H1 (cell line): ENCODE measurements at regions not wholly inside any gene's neighbourhood (a gene's known extent, or its start where the extent isn't known, plus 50 kb on each side); places are given as distances from the start of the nearest gene placed in this dataset.

Experiments used
- CTCF ChIA-PET: fragments of 300-600 bp; sonication (Branson Sonifier 250); formaldehyde crosslinking; loops from one replicate; lab custom pipeline; 2021; ENCODE audit not compliant: partially characterized antibody; lab: Charles Lee
- POLR2A ChIA-PET: fragments of 300-600 bp; sonication (Branson Sonifier 250); formaldehyde crosslinking; loops from one replicate; lab custom pipeline; 2021; ENCODE audit warnings: inconsistent platforms; ENCODE audit not compliant: partially characterized antibody; lab: Charles Lee
- DNase-seq, 2 experiments: peaks; one replicate each; pipeline versions ENCODE4 v3.0.0 to v3.0.0-alpha.2; 2010 to 2022; ENCODE audit warnings: low spot score in 2 of 2, low read depth in 1 of 2, mixed read lengths in 1 of 2
- FAIRE-seq: peaks from 2 replicates; lab custom pipeline; 2011; peaks lifted over from hg19 to GRCh38; lab: Jason Lieb, UNC
- H2AFZ ChIP-seq: 2 replicates; pipeline ENCODE4 v1.8.1; 2012; ENCODE audit warnings: low read length, inconsistent platforms
- H2AK5ac ChIP-seq: 2 replicates; pipeline ENCODE4 v1.6.1; 2013; ENCODE audit warnings: low read depth, low read length
- H2BK120ac ChIP-seq: replicated peaks from 2 replicates; pipeline ENCODE3; 2013; ENCODE audit warnings: low read depth, low read length, inconsistent platforms
- H2BK12ac ChIP-seq: 2 replicates; pipeline ENCODE4 v1.6.1; 2013; ENCODE audit warnings: low read depth, low read length
- H2BK15ac ChIP-seq: 2 replicates; pipeline ENCODE4 v1.6.1; 2013; ENCODE audit warnings: low read length
- H2BK20ac ChIP-seq: 2 replicates; pipeline ENCODE4 v1.6.1; 2013; ENCODE audit warnings: low read length
- H2BK5ac ChIP-seq: 2 replicates; pipeline ENCODE4 v1.6.1; 2013; ENCODE audit warnings: low read depth, low read length
- H3K14ac ChIP-seq: 2 replicates; pipeline ENCODE4 v1.6.1; 2013; ENCODE audit warnings: inconsistent platforms; ENCODE audit not compliant: insufficient read length
- H3K18ac ChIP-seq: 2 replicates; pipeline ENCODE4 v1.6.1; 2013; ENCODE audit warnings: low read length; ENCODE audit errors: extremely low read depth
- H3K23ac ChIP-seq: 2 replicates; pipeline ENCODE4 v1.6.1; 2013; ENCODE audit warnings: inconsistent platforms; ENCODE audit not compliant: insufficient read length
- H3K23me2 ChIP-seq: 2 replicates; pipeline ENCODE4 v1.6.1; 2013; ENCODE audit warnings: low read depth, low read length
- H3K27ac ChIP-seq: 2 replicates; pipeline ENCODE4 v1.6.1; 2011; ENCODE audit warnings: low read depth, low read length, inconsistent platforms
- H3K27me3 ChIP-seq, 4 experiments: replicated peaks in 1 of 4; 1 replicate in 1 of 4; 2 replicates in 3 of 4; pipeline versions ENCODE4 v1.6.1 to v1.8.1; 2011 to 2013; ENCODE audit warnings: low read length in 3 of 4, mild to moderate bottlenecking in 3 of 4, inconsistent platforms in 2 of 4, mixed read lengths in 2 of 4, moderate library complexity in 1 of 4; ENCODE audit not compliant: control insufficient read depth in 3 of 4, insufficient read depth in 3 of 4; ENCODE audit errors: extremely low read depth in 1 of 4
- H3K36me3 ChIP-seq, 4 experiments: 2 replicates each; pipeline versions ENCODE4 v1.6.1 to v1.8.1; 2011 to 2013; ENCODE audit warnings: mild to moderate bottlenecking in 4 of 4, low read length in 3 of 4, moderate library complexity in 2 of 4, control low read depth in 1 of 4, inconsistent platforms in 1 of 4; ENCODE audit not compliant: insufficient read depth in 4 of 4, control insufficient read depth in 2 of 4
- H3K4ac ChIP-seq: replicated peaks from 2 replicates; pipeline ENCODE3; 2013; ENCODE audit warnings: low read length, low read depth, mixed read lengths, inconsistent platforms; ENCODE audit not compliant: insufficient read length
- H3K4me1 ChIP-seq, 4 experiments: replicated peaks in 1 of 4; 1 replicate in 1 of 4; 2 replicates in 3 of 4; pipeline versions ENCODE4 v1.6.1 to v1.8.1; 2011 to 2013; ENCODE audit warnings: low read length in 3 of 4, inconsistent platforms in 2 of 4, mixed read lengths in 1 of 4; ENCODE audit not compliant: insufficient read depth in 4 of 4, control insufficient read depth in 3 of 4
- H3K4me2 ChIP-seq, 2 experiments: 2 replicates each; pipeline versions ENCODE4 v1.6.1 to v1.8.1; 2011 to 2013; ENCODE audit warnings: low read depth in 2 of 2, low read length in 2 of 2, control low read depth in 1 of 2, inconsistent platforms in 1 of 2, mild to moderate bottlenecking in 1 of 2; ENCODE audit not compliant: insufficient read depth in 1 of 2
- H3K4me3 ChIP-seq, 4 experiments: fragments of 200-600, 300-600 bp in 1 of 4; sonication (generic), shearing (Covaris generic), sonication (Bioruptor Twin) in 1 of 4; 2 replicates each; pipeline versions ENCODE4 v1.5.1 to v1.8.1; 2011 to 2016; ENCODE audit warnings: low read length in 4 of 4, low read depth in 3 of 4, control low read depth in 2 of 4, inconsistent platforms in 2 of 4, mild to moderate bottlenecking in 2 of 4, mixed read lengths in 1 of 4, moderate library complexity in 1 of 4; ENCODE audit not compliant: insufficient read depth in 2 of 4; ENCODE audit errors: extremely low read depth in 1 of 4
- H3K56ac ChIP-seq: replicated peaks from 2 replicates; pipeline ENCODE3; 2013; ENCODE audit warnings: low read depth, mild to moderate bottlenecking, mixed read lengths, low read length, inconsistent platforms; ENCODE audit not compliant: insufficient read length
- H3K79me1 ChIP-seq: 2 replicates; pipeline ENCODE4 v1.6.1; 2013; ENCODE audit warnings: low read depth, low read length, control low read depth
- H3K79me2 ChIP-seq, 2 experiments: 2 replicates each; pipeline versions ENCODE4 v1.6.1 to v1.8.1; 2012 to 2013; ENCODE audit warnings: low read length in 2 of 2, mild to moderate bottlenecking in 2 of 2, inconsistent platforms in 1 of 2; ENCODE audit not compliant: insufficient read depth in 2 of 2, control insufficient read depth in 1 of 2
- H3K9ac ChIP-seq, 4 experiments: replicated peaks in 1 of 4; 1 replicate in 1 of 4; 2 replicates in 3 of 4; pipeline versions ENCODE4 v1.6.1 to v1.8.1; 2011 to 2013; ENCODE audit warnings: low read depth in 3 of 4, low read length in 3 of 4, control low read depth in 2 of 4, mild to moderate bottlenecking in 2 of 4, moderate library complexity in 2 of 4, inconsistent platforms in 1 of 4; ENCODE audit errors: extremely low read depth in 1 of 4
- H3K9me3 ChIP-seq, 2 experiments: 2 replicates each; pipeline versions ENCODE4 v1.6.1 to v1.8.1; 2012 to 2013; ENCODE audit warnings: mild to moderate bottlenecking in 2 of 2, moderate library complexity in 2 of 2, control low read depth in 1 of 2, inconsistent platforms in 1 of 2, low read depth in 1 of 2, low read length in 1 of 2, mixed read lengths in 1 of 2; ENCODE audit not compliant: insufficient read depth in 2 of 2
- H4K20me1 ChIP-seq, 2 experiments: replicated peaks in 1 of 2; 2 replicates each; pipeline versions ENCODE3 to v1.8.1; 2011 to 2013; ENCODE audit warnings: inconsistent platforms in 2 of 2, low read length in 2 of 2, mild to moderate bottlenecking in 1 of 2; ENCODE audit not compliant: insufficient read depth in 2 of 2, control insufficient read depth in 1 of 2
- H4K5ac ChIP-seq: 2 replicates; pipeline ENCODE4 v1.6.1; 2013; ENCODE audit warnings: low read length, low read depth, mixed read lengths, inconsistent platforms; ENCODE audit not compliant: insufficient read length
- H4K8ac ChIP-seq: 2 replicates; pipeline ENCODE4 v1.8.0; 2013; ENCODE audit warnings: mild to moderate bottlenecking, moderate library complexity, low read length, inconsistent platforms; ENCODE audit not compliant: insufficient read depth; ENCODE audit errors: extremely low read depth
- H4K91ac ChIP-seq: replicated peaks from 2 replicates; pipeline ENCODE3; 2013; ENCODE audit warnings: low read length, mixed read lengths, inconsistent platforms; ENCODE audit not compliant: insufficient read length
- ASH2L ChIP-seq: fragments of 200-600, 300-600 bp; sonication (generic); IDR thresholded peaks from one replicate; pipeline ENCODE4 v1.7.1; 2017; ENCODE audit warnings: low read length
- BACH1 ChIP-seq: IDR thresholded peaks from 2 replicates; pipeline ENCODE4 v1.6.1; 2012; ENCODE audit warnings: low read length, improper control_type of control experiment
- BCL11A ChIP-seq, 2 experiments: IDR thresholded peaks; one replicate each; pipeline ENCODE4 v1.6.1; 2011; ENCODE audit warnings: low read depth in 2 of 2, low read length in 2 of 2, mild to moderate bottlenecking in 2 of 2
- CEBPB ChIP-seq: IDR thresholded peaks from 2 replicates; pipeline ENCODE4 v1.6.1; 2012; ENCODE audit warnings: low read depth, low read length
- CREB1 ChIP-seq: IDR thresholded peaks from 2 replicates; pipeline ENCODE4 v1.6.1; 2012; ENCODE audit warnings: inconsistent platforms
- CTBP2 ChIP-seq: IDR thresholded peaks from 2 replicates; pipeline ENCODE4 v1.7.0; 2011; ENCODE audit warnings: borderline replicate concordance, mild to moderate bottlenecking, moderate library complexity, mixed read lengths, low read length; ENCODE audit not compliant: insufficient read depth, insufficient read length
- GABPA ChIP-seq: IDR thresholded peaks from 2 replicates; pipeline ENCODE4 v1.6.1; 2011; ENCODE audit warnings: mild to moderate bottlenecking, low read length, moderate library complexity, borderline replicate concordance; ENCODE audit not compliant: insufficient read depth
- HDAC6 ChIP-seq: IDR thresholded peaks from one replicate; pipeline ENCODE4 v1.7.1; 2012; ENCODE audit warnings: low read depth, mild to moderate bottlenecking, inconsistent platforms, low read length, moderate library complexity
- KDM1A ChIP-seq: fragments of 200-600, 300-600 bp; sonication (generic); IDR thresholded peaks from 2 replicates; pipeline ENCODE4 v1.7.1; 2016; ENCODE audit warnings: mild to moderate bottlenecking, low read length, borderline replicate concordance
- MAX ChIP-seq: IDR thresholded peaks from 2 replicates; pipeline ENCODE4 v1.6.1; 2012; ENCODE audit warnings: inconsistent platforms
- PHF8 ChIP-seq: fragments of 200-600 bp; sonication (generic); conservative IDR thresholded peaks from 2 replicates; pipeline ENCODE4 v1.7.1; 2012; ENCODE audit warnings: low read depth, mild to moderate bottlenecking, inconsistent platforms, low read length, moderate library complexity
- SIX5 ChIP-seq: IDR thresholded peaks from 2 replicates; pipeline ENCODE4 v1.6.1; 2011; ENCODE audit warnings: mild to moderate bottlenecking, low read depth, low read length
- SP1 ChIP-seq: IDR thresholded peaks from 2 replicates; pipeline ENCODE4 v1.6.1; 2011; ENCODE audit warnings: low read depth, low read length
- SP2 ChIP-seq: IDR thresholded peaks from 2 replicates; pipeline ENCODE4 v1.6.1; 2012; ENCODE audit warnings: mild to moderate bottlenecking, low read length, inconsistent platforms
- TAF1 ChIP-seq: IDR thresholded peaks from 2 replicates; pipeline ENCODE4 v1.6.1; 2011; ENCODE audit warnings: mild to moderate bottlenecking, low read depth, low read length
- WGBS, 2 experiments: shearing (Covaris generic) in 1 of 2; methylation state at CpG; one replicate each; pipeline versions ENCODE4 v1.1.6 to v1.1.7; 2013 to 2015; ENCODE audit warnings: low lambda C conversion rate in 2 of 2, mixed read lengths in 2 of 2, inconsistent platforms in 1 of 2, low coverage in 1 of 2, missing lambda C conversion rate in 1 of 2; ENCODE audit not compliant: insufficient replicate concordance in 2 of 2, insufficient coverage in 1 of 2, insufficient read length in 1 of 2; ENCODE audit errors: extremely low coverage in 1 of 2, missing lambda C conversion rate in 1 of 2; 5-methylcytosine and 5-hydroxymethylcytosine counted together

DNA sequence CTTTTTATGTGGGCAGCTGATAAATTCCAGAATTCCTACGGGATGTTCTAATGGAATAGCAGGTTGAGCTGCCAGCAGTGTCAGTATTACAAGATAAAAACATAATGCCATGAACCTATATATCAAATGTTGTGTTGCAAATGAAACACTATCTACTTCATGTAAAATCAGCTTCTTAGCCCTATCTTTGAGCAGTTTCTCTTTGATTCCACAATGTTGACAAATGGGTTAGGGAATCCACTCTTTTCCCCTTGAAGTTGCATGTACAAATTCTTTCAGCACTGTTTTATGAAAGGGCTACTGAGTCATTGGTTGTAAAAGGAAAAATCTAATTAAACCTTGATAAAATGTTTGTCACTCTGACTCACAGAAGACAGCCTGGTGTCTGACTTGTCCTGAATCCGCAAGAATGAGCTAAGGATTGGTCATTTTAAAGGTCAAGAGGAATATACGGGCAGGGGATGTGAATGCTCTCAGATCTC, 950.6 kb upstream of the NUDT12 start:
- Histone ChIP-seq H3K14ac (no peak overlapping the region), H3K18ac (no peak overlapping the region), H3K4me3 (no peak overlapping the region), H2AFZ (no peak overlapping the region), H4K20me1 (no peaks in the 10 kb centered on the region), H2BK15ac (no peak overlapping the region), H2AK5ac (no peak overlapping the region), H3K36me3 (peaks cover 0 to 2% (median 0%) of the 10 kb centered on the region in 4 experiments; a peak in 1 of 8 replicates), H3K79me2 (no peaks in the 10 kb centered on the region), H4K8ac (no peak overlapping the region), H3K23ac (no peak overlapping the region), H2BK20ac (no peak overlapping the region), H4K91ac (no peak overlapping the region), H3K4me1 (peaks cover 0 to 14% (median under 1%) of the 10 kb centered on the region in 4 experiments; a peak in 1 of 7 replicates), H3K27me3 (no peaks in the 10 kb centered on the region), H2BK12ac (no peak overlapping the region), H3K4me2 (no peak overlapping the region), H3K23me2 (no peaks in the 10 kb centered on the region), H3K27ac (no peak overlapping the region), H3K9ac (no peak overlapping the region), H3K4ac (no peak overlapping the region), H2BK120ac (no peak overlapping the region), H3K79me1 (no peaks in the 10 kb centered on the region), H4K5ac (no peak overlapping the region), H3K56ac (no peak overlapping the region), H3K9me3 (0 out of 4 replicates have a peak, but pooled peaks cover 0 to 3% of the 10 kb centered on the region in 2 experiments), H2BK5ac (no peak overlapping the region)
- ChIA-PET CTCF (interaction anchor here (0.7 to 1.1 kb wide), 2 partner anchors 13 to 326 kb away, joined by 3 to 4 read pairs; no protein-coding TSS in a partner anchor), POLR2A (interaction anchor here (0.9 kb wide), 1 partner anchor 962 kb away, joined by 3 read pairs; no protein-coding TSS in a partner anchor)
- DNase-seq, result no peak
- WGBS, 2 experiments, result 92% methylated on average over 3 of the region's 3 CpGs; no CpG with 5 or more reads in 1 of the 2 experiments
- FAIRE-seq, result no peak
- TF ChIP-seq BCL11A (IDR thresholded peaks at IDR 0.05; ENCODE audit: low read depth in 2 of 2, low read length in 2 of 2), result no peak
- no peak for TF ChIP-seq GABPA
- TF ChIP-seq CEBPB, result no peak
- no peak for TF ChIP-seq KDM1A
- TF ChIP-seq SP1, result no peak
- TF ChIP-seq CTBP2, result no peak
- TF ChIP-seq HDAC6, result no peak
- no peak for TF ChIP-seq PHF8
- TF ChIP-seq MAX, result no peak
- no peak for TF ChIP-seq SIX5
- TF ChIP-seq TAF1, result no peak
- TF ChIP-seq ASH2L, result no peak
- no peak for TF ChIP-seq BACH1
- TF ChIP-seq CREB1, result no peak
- no peak for TF ChIP-seq SP2
- TF ChIP-seq, all 59 proteins: peak for 0
